ENCODE measurements at regions not wholly inside any gene's neighbourhood (a gene's known extent, or its start where the extent isn't known, plus 50 kb on each side); places are given as distances from the start of the nearest gene placed in this dataset.

DNA sequence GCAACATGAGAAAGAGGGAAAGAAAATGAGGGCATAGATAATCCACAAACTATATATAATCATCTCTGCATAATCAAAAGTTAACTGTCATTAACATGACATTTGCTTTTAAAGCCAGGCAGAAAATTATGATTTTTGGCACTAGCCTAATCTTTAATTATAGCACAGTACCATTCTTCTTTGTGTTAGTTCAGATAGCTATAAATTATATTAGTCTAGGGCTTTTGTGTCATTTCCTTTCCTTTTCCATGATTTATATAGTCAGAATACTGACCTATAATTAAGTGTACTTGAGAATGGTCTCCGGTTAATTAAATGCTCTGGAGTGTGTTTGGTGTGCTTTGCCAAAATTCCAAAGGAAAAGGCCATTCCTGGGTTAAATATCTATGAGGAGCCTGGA lies 441.9 kb upstream of the THRB start:
- no peak for DNase-seq

DNA sequence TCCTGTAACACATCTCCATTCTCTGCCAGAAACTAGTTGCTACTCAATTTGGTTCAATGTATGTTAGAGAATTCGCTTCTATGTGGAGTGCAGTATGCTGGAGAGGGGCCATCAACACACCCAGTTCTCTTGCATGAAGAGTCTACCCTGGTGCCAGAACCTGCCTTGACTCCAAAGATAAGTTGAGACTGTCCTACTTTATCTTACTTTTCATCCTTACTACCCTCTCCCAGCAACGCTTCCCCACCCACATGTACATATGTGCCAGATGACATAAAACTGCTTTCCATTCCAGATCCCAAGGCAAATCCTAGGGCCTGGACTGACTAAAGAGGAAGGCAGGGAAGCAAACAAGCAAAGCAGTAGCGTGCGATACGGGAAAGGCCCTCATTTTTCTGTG lies 442.6 kb upstream of the THRB start:
- peak; percentile 37 for DNase-seq

DNA sequence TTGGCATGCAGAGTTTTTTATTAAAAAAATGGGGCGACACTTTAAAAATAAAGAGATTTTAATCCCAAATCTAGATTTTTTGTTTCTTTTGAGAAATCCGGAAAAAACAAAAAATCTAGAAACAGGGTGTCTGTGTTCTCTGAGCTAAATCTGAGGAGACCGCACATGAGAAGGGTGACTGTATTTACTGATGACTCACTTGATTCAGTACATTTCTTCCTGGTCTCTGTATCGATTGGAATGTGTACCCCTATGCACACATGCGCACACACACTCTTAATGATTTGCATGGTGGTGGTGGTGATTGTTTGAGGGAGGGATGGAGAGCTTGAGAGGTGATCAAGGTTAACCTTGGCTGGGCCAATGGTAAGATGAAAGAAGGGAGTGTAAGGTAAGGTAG lies 443.1 kb upstream of the THRB start:
- no peak for DNase-seq

DNA sequence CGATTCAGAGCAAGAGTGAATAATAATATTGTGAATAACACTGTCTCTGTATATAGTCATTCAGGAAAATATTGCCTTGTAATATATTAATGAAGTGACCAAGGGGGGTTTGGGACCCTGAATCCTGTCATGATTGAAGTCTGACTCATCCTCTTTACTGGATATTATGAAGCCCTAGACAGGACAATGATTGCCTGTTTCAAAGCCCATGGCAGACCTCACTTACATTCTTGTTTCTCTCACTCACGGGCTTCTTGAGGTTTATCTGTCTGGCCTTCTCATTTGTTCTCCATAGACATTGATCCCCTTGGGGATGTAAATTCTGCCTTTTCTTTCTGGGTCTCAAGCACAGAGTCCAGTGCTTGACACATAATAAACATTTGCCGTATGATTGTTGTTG lies 449.3 kb upstream of the THRB start:
- no peak for DNase-seq

DNA sequence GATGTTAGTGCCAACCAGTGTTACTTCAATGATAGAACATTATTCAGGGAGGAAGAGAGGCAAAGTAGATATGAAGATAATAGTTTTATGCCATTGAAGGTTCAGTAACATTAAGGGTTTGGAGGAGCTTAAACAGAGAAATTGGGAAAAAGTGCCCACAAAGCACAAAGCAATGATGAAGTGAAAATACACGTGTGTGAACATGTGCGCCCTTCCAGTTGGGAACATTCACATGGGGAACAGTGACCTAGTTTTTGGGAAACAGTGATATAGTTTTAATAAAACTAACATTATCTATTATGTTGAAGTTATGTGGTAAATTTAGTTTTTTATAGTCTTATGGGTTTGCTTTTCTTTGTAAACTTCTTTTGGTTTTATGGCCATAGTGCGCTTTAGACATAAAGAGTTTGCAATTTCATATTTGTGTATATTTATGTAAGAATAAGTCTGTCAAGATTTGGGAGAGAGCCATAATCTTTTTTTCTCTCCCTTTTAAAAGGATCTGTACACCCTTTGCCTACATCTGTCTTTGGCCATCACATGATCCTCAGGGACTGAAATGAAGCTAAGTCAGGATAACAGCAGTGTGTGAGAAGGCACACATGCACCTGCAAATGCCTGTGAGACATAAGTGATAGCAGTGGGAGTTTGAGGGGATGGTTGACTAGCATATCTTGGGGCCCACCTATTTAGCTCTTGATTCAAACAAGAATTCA lies 450.3 kb upstream of the THRB start:
- DNase-seq: no peak

DNA sequence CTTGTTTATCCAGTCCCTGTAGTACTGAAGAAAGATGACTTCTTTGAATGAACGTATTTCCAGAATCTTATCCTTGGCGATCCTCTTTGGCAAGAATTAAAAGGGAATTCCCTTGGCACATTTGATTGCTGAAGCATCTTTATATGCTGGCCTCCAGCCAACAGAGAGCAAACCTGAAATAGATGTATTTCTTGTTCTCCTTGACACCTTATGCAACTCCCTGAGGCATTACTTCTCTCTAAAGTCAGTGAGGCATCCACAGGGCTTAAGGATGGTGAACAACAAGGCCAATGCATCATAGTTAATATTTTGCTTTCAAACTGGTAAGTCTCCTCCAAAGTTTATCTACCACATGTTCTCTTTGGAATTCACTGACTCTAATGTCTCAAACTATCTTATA lies 450.9 kb upstream of the THRB start:
- no peak for DNase-seq

DNA sequence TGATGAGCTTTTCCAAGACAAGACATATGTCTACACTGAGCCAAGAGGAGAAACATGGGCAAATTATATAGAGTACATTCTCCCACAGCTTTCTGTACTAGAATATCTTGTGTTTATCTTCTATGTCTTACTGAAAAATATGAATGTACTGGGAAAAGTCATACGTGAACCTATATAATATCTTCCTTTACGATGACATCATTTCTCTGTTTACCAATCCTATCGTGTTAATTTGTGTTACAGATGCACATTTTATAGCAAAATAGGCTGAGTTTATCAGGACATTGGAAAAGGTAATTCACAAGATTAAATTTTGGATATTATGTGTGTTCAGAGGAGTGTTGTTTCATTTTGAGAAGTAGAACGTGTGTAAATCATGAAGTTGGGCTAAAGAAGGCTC lies 452.5 kb upstream of the THRB start:
- DNase-seq: no peak

DNA sequence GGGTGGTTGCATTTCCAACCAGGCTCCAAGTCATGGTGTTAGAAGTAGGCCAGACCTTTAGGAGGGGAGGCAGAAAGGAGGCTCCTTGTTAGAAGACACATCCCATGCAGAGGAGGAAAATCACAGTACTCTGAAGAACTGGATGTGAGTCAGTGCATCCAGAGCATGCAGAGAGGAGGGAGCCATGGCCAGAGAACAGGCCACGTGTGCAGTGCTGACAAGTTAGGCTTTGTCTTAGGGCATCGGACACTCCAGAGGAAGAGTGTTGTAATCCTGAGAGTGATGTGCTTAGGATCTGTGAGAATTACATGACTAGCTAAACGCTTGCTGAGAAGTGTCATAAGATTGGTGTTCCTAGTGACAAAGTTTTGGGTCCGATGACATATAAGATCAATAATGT lies 456.5 kb upstream of the THRB start:
- no peak for DNase-seq

DNA sequence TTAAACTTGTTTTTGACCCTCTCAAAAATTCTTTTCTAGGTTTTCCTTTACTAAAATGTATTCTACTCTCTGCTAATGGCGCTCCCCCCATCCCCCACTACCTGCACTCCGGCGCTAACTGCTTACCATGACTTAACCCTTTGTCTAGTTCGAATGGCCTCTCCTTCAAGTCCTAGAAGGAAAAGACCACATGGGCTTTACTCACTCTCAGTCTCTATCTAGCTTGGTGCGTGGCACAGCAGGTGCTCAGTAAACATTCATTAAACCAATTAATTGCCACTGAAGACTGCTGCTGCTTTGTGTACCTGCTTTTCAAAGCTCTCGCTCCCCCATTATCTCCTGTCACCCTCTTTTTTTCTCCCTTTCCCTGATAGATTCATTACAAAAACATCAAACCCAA lies 457.7 kb upstream of the THRB start:
- DNase-seq: no peak

DNA sequence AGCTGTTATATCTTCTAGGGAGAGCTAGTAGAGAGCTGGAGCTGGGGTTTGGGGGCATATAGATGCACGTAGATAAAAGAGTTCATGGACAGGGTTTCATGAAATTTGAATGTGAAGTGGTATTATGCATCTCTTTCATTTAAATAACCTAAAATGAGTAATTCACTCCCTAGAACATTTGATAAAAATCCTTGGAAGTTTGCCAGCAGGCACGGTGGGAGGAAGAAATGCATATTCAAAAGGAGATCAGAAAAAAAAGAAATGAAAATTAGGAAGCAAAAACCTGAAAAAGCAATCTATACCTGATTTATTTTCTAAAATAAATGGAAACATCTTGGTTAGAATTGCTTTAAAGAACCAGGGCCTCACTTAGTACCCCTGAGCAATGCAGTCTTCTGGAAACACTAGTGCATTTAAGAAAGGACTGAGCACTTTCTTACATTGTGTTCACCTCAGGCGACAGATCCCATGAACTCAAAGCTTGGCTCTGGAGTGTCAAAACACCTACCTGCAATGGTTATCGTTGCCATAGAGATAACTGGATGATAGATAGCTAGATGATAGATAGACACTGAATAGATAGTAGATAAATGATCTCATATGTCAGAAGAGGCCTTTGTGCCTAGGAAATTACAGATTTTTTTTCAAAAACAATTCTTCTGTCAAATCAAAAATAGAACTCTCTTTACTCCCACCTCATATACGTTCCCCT lies 458.6 kb upstream of the THRB start:
- no peak for DNase-seq

DNA sequence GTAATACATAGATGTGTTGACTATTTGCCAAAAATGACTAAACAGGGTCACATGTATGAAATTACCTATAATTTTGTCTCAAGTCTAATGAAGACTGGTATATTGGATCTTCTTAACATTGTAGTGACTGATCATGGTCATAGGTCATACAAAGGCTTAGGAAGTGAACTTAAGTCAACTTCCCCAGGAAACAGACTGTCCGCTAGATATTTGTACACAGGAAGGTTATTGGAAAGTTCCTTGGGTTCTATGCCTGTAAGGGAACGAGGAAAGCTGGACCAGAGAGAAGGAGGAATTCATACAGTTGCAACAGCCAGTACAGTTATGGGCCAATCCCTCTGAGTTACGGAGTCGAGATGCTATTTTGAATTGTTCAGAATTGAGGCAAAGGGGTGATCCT lies 462.0 kb upstream of the THRB start:
- DNase-seq: no peak

DNA sequence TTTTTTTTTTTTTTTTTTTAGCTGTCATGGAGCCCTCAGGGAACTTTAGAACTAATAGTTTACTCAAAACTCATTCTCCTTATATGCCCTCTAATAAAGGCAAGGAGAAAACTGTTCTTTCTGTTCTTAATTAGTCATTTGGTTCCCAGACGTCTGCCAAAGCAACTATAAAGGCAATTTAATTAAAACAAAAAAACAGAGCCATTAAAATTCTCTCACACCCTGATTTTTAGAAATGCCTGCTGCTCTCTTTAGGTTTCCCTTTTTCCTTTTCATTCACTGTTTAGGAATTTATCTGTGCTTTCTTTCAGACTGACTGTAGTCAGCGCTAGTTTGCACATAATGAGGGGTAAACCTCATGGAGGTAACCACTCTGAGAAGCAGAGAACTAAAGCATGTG lies 463.6 kb upstream of the THRB start:
- no peak for DNase-seq

DNA sequence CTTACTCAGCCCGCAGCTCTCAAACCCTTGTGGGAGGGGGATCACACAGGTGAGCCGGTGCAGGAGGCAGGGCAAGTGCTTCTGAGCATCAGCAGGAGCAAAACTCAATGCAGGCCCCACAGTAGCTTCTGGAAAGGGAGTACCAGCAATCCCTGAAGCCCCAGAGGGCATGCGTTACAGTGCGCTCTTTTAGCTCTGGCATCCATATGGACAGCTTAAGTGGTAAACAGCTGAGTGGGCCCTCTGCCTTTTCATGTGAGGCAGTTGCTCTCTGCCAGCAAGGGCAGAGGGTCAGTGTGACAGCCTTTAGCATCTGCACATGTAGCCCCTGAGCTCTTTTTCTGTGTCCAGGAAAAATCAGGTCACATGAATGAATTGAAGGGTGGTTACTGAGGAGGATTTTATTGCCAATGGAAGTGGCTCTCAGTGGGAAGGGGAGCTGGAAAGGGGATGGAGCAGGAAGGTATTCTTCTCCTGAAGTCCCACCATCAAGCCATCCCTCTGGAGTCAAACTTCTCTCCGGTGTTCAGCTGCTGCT lies 464.3 kb upstream of the THRB start:
- DNase-seq: no peak

DNA sequence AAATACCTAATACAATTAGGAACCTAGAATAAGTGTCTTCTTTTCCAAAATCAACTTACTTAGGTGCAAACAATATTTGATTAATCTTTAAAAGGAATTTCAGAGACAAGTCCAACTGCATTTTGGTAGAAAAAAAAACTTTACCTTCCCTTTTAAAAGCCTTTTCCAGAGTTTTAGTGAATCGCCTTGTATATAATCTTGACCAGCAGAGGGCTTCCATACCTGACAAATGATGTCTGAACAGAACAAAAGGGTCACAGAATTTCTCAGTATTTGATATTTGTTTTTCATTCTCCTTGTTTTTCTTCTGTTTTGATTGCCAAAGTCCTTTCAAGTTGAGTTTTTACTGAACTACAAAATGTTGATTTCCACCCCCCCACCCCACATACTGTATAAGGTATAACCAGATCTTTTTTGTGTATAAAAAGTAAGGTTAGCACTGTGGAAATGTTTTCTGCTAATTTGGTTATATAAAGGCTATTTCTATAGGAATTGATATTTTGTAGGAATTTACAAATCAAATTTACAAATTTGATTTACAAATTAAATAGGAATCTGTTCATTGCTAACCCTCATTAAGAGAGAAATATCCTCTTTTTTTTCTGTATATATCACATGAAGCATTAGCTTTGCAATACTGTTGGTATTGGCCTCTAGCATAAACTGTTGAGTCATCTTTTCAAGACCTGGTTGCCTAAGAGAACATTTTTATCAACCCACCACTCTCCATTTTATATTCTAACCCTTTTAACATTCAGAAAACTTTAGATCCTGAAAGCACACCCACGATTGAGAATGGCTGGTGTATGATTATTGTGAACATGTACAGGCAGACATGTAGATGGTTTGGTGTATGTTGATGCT lies 464.1 kb upstream of the RARB start:
- DNase-seq: peak; percentile 44

DNA sequence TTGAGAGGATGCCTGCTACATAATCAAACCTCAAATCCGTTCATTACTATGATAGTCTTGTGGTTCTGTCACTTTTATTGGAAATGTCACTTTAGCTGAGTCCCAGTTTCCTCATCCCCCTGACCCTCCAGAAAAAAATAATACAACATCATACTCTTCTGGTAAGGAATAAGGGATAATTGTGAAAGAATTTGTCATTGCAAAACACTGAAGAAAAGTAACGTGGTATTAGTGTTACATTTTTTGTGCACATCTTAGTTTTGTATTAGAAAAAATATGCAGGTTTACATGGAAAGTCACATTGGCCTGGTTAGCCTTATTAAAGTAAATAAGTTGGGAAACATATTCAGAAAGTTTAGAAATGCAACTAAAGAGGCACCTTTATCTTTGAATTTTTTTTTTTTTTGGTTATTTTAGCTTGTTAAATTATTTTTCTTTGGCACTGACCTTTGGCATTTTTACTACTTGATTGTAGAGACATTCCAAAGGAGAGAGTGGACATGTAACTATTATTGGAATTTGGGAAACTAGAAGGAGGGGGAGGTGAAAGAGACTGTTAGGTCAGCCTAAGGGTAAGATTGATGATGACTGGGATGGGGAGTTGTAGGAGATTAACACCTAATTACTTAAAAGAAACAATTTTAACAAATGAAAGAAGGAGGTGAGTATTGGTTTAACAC lies 462.2 kb upstream of the RARB start:
- no peak for DNase-seq

DNA sequence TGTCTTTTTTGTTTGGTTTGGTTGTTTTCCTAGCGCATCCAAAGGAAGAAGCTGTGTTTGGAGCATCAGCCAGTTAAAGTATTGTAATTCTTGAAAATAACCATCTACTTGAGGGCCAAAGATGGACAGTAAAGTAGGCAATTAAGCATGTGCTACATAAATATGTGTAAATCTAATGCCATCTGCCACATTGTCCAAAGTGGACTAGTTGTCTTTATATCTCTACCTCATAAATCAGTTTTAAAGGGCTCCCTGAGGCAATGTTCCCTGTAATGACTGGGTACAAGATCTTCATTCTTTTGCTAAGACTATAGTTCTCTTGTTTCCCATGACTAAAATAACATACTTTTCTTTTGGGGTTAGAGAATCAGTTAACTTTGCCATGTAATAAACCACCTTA lies 460.0 kb upstream of the RARB start:
- no peak for DNase-seq

DNA sequence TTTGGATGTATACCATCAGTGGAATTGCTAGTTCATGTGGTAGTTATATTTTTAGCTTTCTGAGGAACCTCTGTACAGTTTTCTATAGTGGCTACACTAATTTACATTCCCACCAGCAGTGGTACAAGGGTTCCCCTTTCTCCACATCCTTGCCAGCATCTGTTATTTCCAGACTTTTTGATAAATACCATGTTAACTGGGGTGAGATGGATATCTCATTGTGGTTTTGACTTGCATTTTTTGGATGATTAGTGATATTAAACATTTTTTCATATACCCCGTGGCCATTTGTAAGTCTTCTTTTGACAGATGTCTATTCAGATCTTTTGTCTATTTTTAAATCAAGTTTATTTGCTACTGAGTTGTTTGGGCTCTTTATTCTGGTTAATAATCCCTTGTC lies 455.6 kb upstream of the RARB start:
- DNase-seq: no peak

DNA sequence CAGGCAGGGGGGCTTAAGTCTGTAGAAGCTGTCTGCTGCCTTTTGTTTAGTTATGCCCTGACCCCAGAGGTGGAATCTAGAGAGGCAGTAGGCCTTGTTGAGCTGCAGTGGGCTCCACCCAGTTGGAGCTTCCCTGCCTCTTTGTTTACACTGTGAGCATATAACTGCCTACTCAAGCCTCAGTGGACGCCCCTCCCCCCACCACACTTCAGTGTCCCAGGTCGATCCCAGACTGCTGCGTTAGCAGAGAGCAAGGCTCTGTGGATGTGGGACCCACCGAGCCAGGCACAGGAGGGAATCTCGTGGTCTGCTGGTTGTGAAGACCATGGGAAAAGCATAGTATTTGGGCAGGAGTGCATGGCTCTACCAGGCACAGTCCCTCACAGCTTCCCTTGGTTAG lies 446.8 kb upstream of the RARB start:
- no peak for DNase-seq

DNA sequence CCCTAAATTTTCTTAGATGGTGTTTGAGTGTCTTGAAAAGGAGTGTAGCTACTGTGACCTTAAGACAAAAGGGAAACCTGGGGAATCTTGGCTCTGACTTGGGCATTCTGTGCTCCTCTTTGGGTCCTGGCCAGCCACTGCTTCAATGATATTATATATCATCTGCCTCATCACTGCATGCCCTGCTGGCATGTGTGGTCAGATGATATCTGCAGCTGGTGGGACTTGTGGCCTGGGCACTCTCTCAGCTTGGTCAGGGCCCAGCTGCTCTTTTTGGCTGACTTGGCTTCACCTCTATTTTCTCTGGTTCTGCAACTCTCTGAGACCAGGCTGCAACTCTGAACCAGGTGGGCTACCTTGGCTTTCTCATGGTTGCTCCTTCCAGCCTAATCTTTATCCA lies 446.1 kb upstream of the RARB start:
- DNase-seq: no peak

DNA sequence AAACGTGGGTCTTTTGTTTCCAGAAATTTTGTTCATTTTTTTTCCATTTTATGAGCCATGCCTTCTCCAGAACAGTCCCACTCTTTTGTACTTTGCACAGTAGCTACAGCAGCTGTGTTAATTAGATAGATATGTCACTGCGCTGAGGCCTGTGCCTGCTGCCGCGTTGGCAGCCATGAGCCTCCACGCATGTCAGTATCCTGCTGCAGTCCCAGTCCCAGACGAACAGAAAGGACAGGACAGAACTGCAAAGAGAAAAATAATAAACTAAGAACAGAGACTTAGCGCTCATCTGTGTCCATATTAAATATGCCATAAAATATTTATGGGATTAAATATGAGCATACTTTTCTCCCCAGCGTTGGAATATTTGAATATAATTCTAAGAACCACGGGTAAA lies 442.4 kb upstream of the RARB start:
- no peak for DNase-seq

DNA sequence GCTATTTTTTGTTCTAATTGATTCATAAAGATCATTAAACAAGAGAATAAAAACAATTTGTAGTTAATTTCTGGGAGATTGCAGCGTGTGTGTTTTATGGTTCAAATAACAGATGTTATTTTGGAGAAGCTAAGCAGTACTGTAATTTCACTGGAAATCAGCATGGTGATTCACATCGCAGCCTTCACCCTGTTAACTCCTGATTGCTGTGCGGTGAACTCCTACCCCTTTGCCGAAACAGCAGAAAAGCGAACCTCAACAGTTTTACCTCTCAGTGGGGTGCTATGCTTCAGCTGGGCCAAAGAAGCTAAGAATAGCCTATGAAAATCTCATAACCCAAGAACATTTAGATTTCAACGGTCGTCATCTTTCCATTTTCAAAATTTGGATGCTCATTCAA lies 441.5 kb upstream of the RARB start:
- DNase-seq: no peak

DNA sequence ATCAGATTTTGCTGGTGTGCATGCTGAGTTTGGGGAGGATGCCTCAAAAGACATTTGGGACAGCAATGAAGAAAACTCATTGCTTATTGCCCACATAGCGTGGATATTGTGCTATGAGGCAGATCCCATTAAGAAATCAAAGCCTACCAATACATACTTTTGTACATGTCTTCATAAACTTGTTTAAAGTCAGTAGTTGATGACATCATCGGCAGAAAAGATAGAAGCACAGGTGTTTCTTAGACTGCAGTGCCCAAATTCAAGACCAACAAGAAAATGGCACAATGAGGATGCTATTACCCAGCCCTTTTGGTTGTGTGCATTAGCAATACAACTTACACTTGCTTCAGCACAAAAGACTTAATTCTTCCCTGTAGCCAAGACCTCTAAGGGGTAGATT lies 428.7 kb upstream of the RARB start:
- DNase-seq: no peak

Data from muscle of arm (tissue), 1 donor.